Neutrophil (primary cell): ENCODE measurements at regions not wholly inside any gene's neighbourhood (a gene's known extent, or its start where the extent isn't known, plus 50 kb on each side); places are given as distances from the start of the nearest gene placed in this dataset.

Source experiments
- H3K27ac ChIP-seq: fragments of 200-600 bp; sonication (generic); 2 replicates; pipeline ENCODE4 v1.5.1; 2016; ENCODE audit warnings: mild to moderate bottlenecking, moderate library complexity
- H3K27me3 ChIP-seq: fragments of 200-600 bp; sonication (generic); 2 replicates; pipeline ENCODE4 v1.6.0; 2016; ENCODE audit warnings: mild to moderate bottlenecking
- H3K36me3 ChIP-seq: fragments of 200-600 bp; sonication (generic); 2 replicates; pipeline ENCODE4 v1.5.1; 2017
- H3K4me1 ChIP-seq, 2 experiments: fragments of 200-600 bp in 1 of 2; sonication (generic) in 1 of 2; 1 replicate in 1 of 2; 2 replicates in 1 of 2; pipeline versions ENCODE4 v1.5.1 to v1.6.1; 2013 to 2016; ENCODE audit warnings: low read depth in 1 of 2, low read length in 1 of 2, mild to moderate bottlenecking in 1 of 2, moderate library complexity in 1 of 2; ENCODE audit not compliant: control insufficient read depth in 1 of 2, insufficient read depth in 1 of 2
- H3K4me3 ChIP-seq, 2 experiments: fragments of 200-600 bp in 1 of 2; sonication (generic) in 1 of 2; 1 replicate in 1 of 2; 2 replicates in 1 of 2; pipeline ENCODE4 v1.5.1; 2013 to 2016; ENCODE audit warnings: low read depth in 1 of 2, low read length in 1 of 2, mild to moderate bottlenecking in 1 of 2, moderate library complexity in 1 of 2
- H3K9me3 ChIP-seq: fragments of 200-600 bp; sonication (generic); 2 replicates; pipeline ENCODE4 v1.5.1; 2016
- CTCF ChIP-seq: fragments of 200-600 bp; sonication (generic); IDR thresholded peaks from 2 replicates; pipeline ENCODE4 v1.5.1; 2016; ENCODE audit warnings: antibody characterized with exemption

DNA sequence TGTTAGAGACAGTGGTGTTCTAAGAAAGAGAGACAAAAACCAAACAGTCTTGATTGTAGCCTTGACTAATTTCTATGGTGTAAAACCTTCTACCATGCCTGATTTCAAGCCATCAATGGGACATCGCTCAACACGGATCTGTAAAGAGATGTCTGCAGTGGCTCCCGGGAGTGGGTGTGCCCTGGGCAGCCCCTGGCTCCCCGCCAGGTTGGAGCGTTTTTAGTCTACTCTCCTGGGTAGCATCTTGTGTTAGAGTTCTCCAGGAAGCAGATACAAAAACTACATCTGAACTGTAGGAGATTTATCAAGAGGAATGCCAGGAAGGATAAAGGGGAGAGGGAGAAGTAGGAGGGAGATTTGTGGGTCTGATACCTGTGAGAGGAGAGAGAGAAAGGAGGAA is 1212.9 kb downstream of the BCL11B start:
- H3K9me3 ChIP-seq, result no peaks in the 10 kb centered on the region
- no peak overlapping the region for H3K27ac ChIP-seq
- H3K36me3 ChIP-seq, result no peaks in the 10 kb centered on the region
- no peaks in the 10 kb centered on the region for H3K4me1 ChIP-seq
- H3K27me3 ChIP-seq, result no peaks in the 10 kb centered on the region
- H3K4me3 ChIP-seq, result no peak overlapping the region
- no peak for TF ChIP-seq CTCF

DNA sequence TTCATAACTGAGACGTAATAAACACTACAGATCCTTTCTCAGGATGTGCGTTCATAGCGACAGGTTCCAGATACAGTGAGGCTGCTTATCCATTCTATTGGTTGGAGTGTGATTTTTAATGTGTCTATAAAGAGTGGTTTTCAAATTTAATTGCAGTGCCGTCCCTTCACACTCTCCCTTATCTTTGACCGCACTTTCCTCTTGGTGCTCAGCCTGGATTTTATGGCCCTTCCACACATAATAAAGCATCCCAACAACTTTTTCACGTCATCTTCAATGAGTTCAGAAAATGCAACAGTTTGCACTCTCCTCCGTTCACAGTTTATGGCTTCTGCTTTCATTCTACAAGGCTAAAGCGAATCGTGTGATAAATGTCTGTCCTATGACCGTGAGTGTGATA is 1209.9 kb downstream of the BCL11B start:
- no peak for TF ChIP-seq CTCF
- no peak overlapping the region for H3K27ac ChIP-seq
- H3K4me3 ChIP-seq, result no peak overlapping the region
- no peaks in the 10 kb centered on the region for H3K27me3 ChIP-seq
- no peaks in the 10 kb centered on the region for H3K9me3 ChIP-seq
- H3K36me3 ChIP-seq, result no peaks in the 10 kb centered on the region
- H3K4me1 ChIP-seq, result no peaks in the 10 kb centered on the region

GRCh38 chr14:98069712-98070171 is 1202.3 kb downstream of the BCL11B start:
- no peaks in the 10 kb centered on the region for H3K9me3 ChIP-seq
- no peaks in the 10 kb centered on the region for H3K36me3 ChIP-seq
- no peaks in the 10 kb centered on the region for H3K4me1 ChIP-seq
- no peak overlapping the region for H3K4me3 ChIP-seq
- H3K27ac ChIP-seq, result no peak overlapping the region
- H3K27me3 ChIP-seq, result no peaks in the 10 kb centered on the region
- TF ChIP-seq CTCF, result no peak

GRCh38 chr14:98070536-98070935 is 1201.5 kb downstream of the BCL11B start:
- H3K4me3 ChIP-seq, result no peak overlapping the region
- no peaks in the 10 kb centered on the region for H3K27me3 ChIP-seq
- no peaks in the 10 kb centered on the region for H3K4me1 ChIP-seq
- no peaks in the 10 kb centered on the region for H3K36me3 ChIP-seq
- no peak overlapping the region for H3K27ac ChIP-seq
- TF ChIP-seq CTCF, result no peak
- H3K9me3 ChIP-seq, result no peaks in the 10 kb centered on the region

DNA sequence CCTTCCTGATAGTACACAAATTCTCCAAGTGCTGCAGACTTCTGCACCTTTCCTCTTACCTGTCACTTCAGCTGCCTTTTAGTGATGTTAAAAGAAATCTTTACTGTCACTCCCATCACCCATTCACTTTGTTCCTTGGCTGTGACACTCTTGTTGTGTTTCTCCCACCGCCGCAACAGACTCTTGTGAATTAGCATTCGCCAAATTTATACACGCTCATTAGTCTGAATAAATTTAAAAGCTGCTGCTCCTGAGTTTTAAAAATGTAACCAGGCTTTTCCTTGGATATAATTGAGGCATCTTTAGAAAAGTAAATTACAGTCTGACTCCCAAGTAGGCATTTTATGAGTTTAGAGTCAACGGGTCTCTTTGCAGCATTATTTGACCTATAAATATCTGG is 1197.9 kb downstream of the BCL11B start:
- Histone ChIP-seq H3K27me3 (no peaks in the 10 kb centered on the region), H3K4me3 (no peak overlapping the region), H3K27ac (no peak overlapping the region), H3K4me1 (no peaks in the 10 kb centered on the region), H3K9me3 (no peaks in the 10 kb centered on the region), H3K36me3 (no peaks in the 10 kb centered on the region)
- TF ChIP-seq CTCF, result no peak

DNA sequence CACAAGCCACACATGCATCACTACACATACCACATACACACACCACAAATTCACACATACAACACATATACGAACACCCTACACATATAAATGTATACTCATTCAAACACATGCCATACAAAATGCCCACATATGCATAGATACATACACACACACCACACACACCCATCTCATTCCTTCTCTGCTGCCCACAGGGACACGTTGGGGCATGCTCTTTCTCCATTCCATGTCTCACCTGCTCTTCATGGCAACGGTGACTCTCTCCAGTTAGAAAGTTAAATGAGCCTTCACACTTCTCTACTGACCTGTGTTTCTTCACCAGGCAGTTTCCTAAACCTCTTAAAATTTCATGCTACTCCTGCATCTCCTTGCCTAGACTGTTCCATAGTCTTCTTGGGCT is 1194.8 kb downstream of the BCL11B start:
- H3K4me1 ChIP-seq, result no peaks in the 10 kb centered on the region
- no peaks in the 10 kb centered on the region for H3K27me3 ChIP-seq
- TF ChIP-seq CTCF, result no peak
- H3K36me3 ChIP-seq, result no peaks in the 10 kb centered on the region
- no peaks in the 10 kb centered on the region for H3K9me3 ChIP-seq
- no peak overlapping the region for H3K4me3 ChIP-seq
- no peak overlapping the region for H3K27ac ChIP-seq
